ENCODE measurements at regions not wholly inside any gene's neighbourhood (a gene's known extent, or its start where the extent isn't known, plus 50 kb on each side); places are given as distances from the start of the nearest gene placed in this dataset.

GRCh38 chr17:13919818-13920217 lies 149.5 kb upstream of the COX10 start:
- H3K9me3 ChIP-seq (ENCODE audit: insufficient read depth, low read depth, low read length): no peaks in the 10 kb centered on the region
- DNase-seq: no peak
- no peak overlapping the region for H2AFZ ChIP-seq (ENCODE audit: insufficient read depth, low read length, poor library complexity)
- H4K8ac ChIP-seq (ENCODE audit: low read depth, low read length): no peak overlapping the region
- no peak overlapping the region for H2BK12ac ChIP-seq (ENCODE audit: low read length)
- H4K12ac ChIP-seq (ENCODE audit: low read depth, low read length): no peak overlapping the region
- no peak overlapping the region for H3K9ac ChIP-seq (ENCODE audit: low read length)
- no peaks in the 10 kb centered on the region for H3K79me2 ChIP-seq (ENCODE audit: control insufficient read depth, insufficient read depth, low read length, poor library complexity)
- no peaks in the 10 kb centered on the region for H3K27me3 ChIP-seq (ENCODE audit: insufficient read depth, low read length)
- H3K23ac ChIP-seq (ENCODE audit: low read length): no peak overlapping the region
- H3K79me1 ChIP-seq (ENCODE audit: low read length): no peaks in the 10 kb centered on the region
- no peaks in the 10 kb centered on the region for H3K36me3 ChIP-seq (ENCODE audit: control insufficient read depth in 1 of 2, insufficient read depth in 2 of 2, low read length in 2 of 2)
- H3K4me3 ChIP-seq (ENCODE audit: low read depth, low read length): no peak overlapping the region
- H3K4ac ChIP-seq (ENCODE audit: low read depth, low read length): no peak overlapping the region
- H3K18ac ChIP-seq (ENCODE audit: low read length): no peak overlapping the region
- no peak overlapping the region for H3K4me2 ChIP-seq (ENCODE audit: low read length)
- no peaks in the 10 kb centered on the region for H3K4me1 ChIP-seq (ENCODE audit: control insufficient read depth in 1 of 2, insufficient read depth in 2 of 2, low read length in 2 of 2)
- H2AK5ac ChIP-seq (ENCODE audit: low read length): no peak overlapping the region
- WGBS (ENCODE audit: extremely low coverage, insufficient coverage, insufficient read length): no CpG with 5 or more reads among the region's 6 CpGs
- H4K91ac ChIP-seq (ENCODE audit: low read depth, low read length): no peak overlapping the region
- no peak overlapping the region for H2BK5ac ChIP-seq (ENCODE audit: low read depth, low read length, poor library complexity)
- no peak overlapping the region for H3K27ac ChIP-seq (ENCODE audit: low read depth, low read length)
- H2BK120ac ChIP-seq (ENCODE audit: insufficient read depth, low read length, poor library complexity): no peak overlapping the region
- no peak overlapping the region for H3K14ac ChIP-seq (ENCODE audit: low read length)

GRCh38 chr17:13920413-13920812 lies 148.9 kb upstream of the COX10 start:
- H3K27ac ChIP-seq (ENCODE audit: low read depth, low read length): no peak overlapping the region
- no peak overlapping the region for H2BK120ac ChIP-seq (ENCODE audit: insufficient read depth, low read length, poor library complexity)
- H3K4me3 ChIP-seq (ENCODE audit: low read depth, low read length): no peak overlapping the region
- H2AK5ac ChIP-seq (ENCODE audit: low read length): no peak overlapping the region
- no peaks in the 10 kb centered on the region for H3K79me1 ChIP-seq (ENCODE audit: low read length)
- H3K4me1 ChIP-seq (ENCODE audit: control insufficient read depth in 1 of 2, insufficient read depth in 2 of 2, low read length in 2 of 2): no peaks in the 10 kb centered on the region
- H3K18ac ChIP-seq (ENCODE audit: low read length): no peak overlapping the region
- no peaks in the 10 kb centered on the region for H3K79me2 ChIP-seq (ENCODE audit: control insufficient read depth, insufficient read depth, low read length, poor library complexity)
- WGBS (ENCODE audit: extremely low coverage, insufficient coverage, insufficient read length): no CpG with 5 or more reads among the region's 3 CpGs
- no peak overlapping the region for H4K12ac ChIP-seq (ENCODE audit: low read depth, low read length)
- no peak overlapping the region for H4K8ac ChIP-seq (ENCODE audit: low read depth, low read length)
- no peak overlapping the region for H3K4ac ChIP-seq (ENCODE audit: low read depth, low read length)
- H3K9me3 ChIP-seq (ENCODE audit: insufficient read depth, low read depth, low read length): no peaks in the 10 kb centered on the region
- no peak overlapping the region for H3K23ac ChIP-seq (ENCODE audit: low read length)
- no peak for DNase-seq
- H3K9ac ChIP-seq (ENCODE audit: low read length): no peak overlapping the region
- H3K27me3 ChIP-seq (ENCODE audit: insufficient read depth, low read length): no peaks in the 10 kb centered on the region
- no peak overlapping the region for H2BK12ac ChIP-seq (ENCODE audit: low read length)
- H3K4me2 ChIP-seq (ENCODE audit: low read length): no peak overlapping the region
- H3K14ac ChIP-seq (ENCODE audit: low read length): no peak overlapping the region
- no peaks in the 10 kb centered on the region for H3K36me3 ChIP-seq (ENCODE audit: control insufficient read depth in 1 of 2, insufficient read depth in 2 of 2, low read length in 2 of 2)
- no peak overlapping the region for H2AFZ ChIP-seq (ENCODE audit: insufficient read depth, low read length, poor library complexity)
- H2BK5ac ChIP-seq (ENCODE audit: low read depth, low read length, poor library complexity): no peak overlapping the region
- H4K91ac ChIP-seq (ENCODE audit: low read depth, low read length): no peak overlapping the region

- no peak overlapping the region for H3K23ac ChIP-seq (ENCODE audit: low read length)
- H3K9me3 ChIP-seq (ENCODE audit: insufficient read depth, low read depth, low read length): no peaks in the 10 kb centered on the region
- no peak for DNase-seq
- H4K91ac ChIP-seq (ENCODE audit: low read depth, low read length): no peak overlapping the region
- H4K8ac ChIP-seq (ENCODE audit: low read depth, low read length): no peak overlapping the region
- WGBS (ENCODE audit: extremely low coverage, insufficient coverage, insufficient read length): no CpG with 5 or more reads among the region's 19 CpGs
- H3K4me1 ChIP-seq (ENCODE audit: control insufficient read depth in 1 of 2, insufficient read depth in 2 of 2, low read length in 2 of 2): no peaks in the 10 kb centered on the region
- no peaks in the 10 kb centered on the region for H3K36me3 ChIP-seq (ENCODE audit: control insufficient read depth in 1 of 2, insufficient read depth in 2 of 2, low read length in 2 of 2)
- H3K27me3 ChIP-seq (ENCODE audit: insufficient read depth, low read length): no peaks in the 10 kb centered on the region
- no peak overlapping the region for H3K4me2 ChIP-seq (ENCODE audit: low read length)
- no peak overlapping the region for H3K14ac ChIP-seq (ENCODE audit: low read length)
- H3K9ac ChIP-seq (ENCODE audit: low read length): no peak overlapping the region
- no peak overlapping the region for H3K18ac ChIP-seq (ENCODE audit: low read length)
- no peak overlapping the region for H2BK12ac ChIP-seq (ENCODE audit: low read length)
- peak overlapping the region; percentile 44 for H2AK5ac ChIP-seq (ENCODE audit: low read length)
- no peak overlapping the region for H3K4me3 ChIP-seq (ENCODE audit: low read depth, low read length)
- no peaks in the 10 kb centered on the region for H3K79me2 ChIP-seq (ENCODE audit: control insufficient read depth, insufficient read depth, low read length, poor library complexity)
- no peak overlapping the region for H3K27ac ChIP-seq (ENCODE audit: low read depth, low read length)
- H2BK5ac ChIP-seq (ENCODE audit: low read depth, low read length, poor library complexity): no peak overlapping the region
- H2BK120ac ChIP-seq (ENCODE audit: insufficient read depth, low read length, poor library complexity): no peak overlapping the region
- no peak overlapping the region for H2AFZ ChIP-seq (ENCODE audit: insufficient read depth, low read length, poor library complexity)
- H3K4ac ChIP-seq (ENCODE audit: low read depth, low read length): no peak overlapping the region
- no peak overlapping the region for H4K12ac ChIP-seq (ENCODE audit: low read depth, low read length)
- H3K79me1 ChIP-seq (ENCODE audit: low read length): no peaks in the 10 kb centered on the region
Measured at GRCh38 chr17:13921841-13922776, 147.2 kb upstream of the COX10 start.

GRCh38 chr17:13922885-13923284 lies 146.4 kb upstream of the COX10 start:
- Histone ChIP-seq H3K4ac (ENCODE audit: low read depth, low read length) (no peak overlapping the region), H4K8ac (ENCODE audit: low read depth, low read length) (no peak overlapping the region), H3K36me3 (ENCODE audit: control insufficient read depth in 1 of 2, insufficient read depth in 2 of 2, low read length in 2 of 2) (no peaks in the 10 kb centered on the region), H3K27ac (ENCODE audit: low read depth, low read length) (no peak overlapping the region), H3K9ac (ENCODE audit: low read length) (no peak overlapping the region), H3K4me1 (ENCODE audit: control insufficient read depth in 1 of 2, insufficient read depth in 2 of 2, low read length in 2 of 2) (no peaks in the 10 kb centered on the region), H2BK120ac (ENCODE audit: insufficient read depth, low read length, poor library complexity) (no peak overlapping the region), H4K91ac (ENCODE audit: low read depth, low read length) (no peak overlapping the region), H2BK12ac (ENCODE audit: low read length) (no peak overlapping the region), H3K27me3 (ENCODE audit: insufficient read depth, low read length) (no peaks in the 10 kb centered on the region), H3K9me3 (ENCODE audit: insufficient read depth, low read depth, low read length) (no peaks in the 10 kb centered on the region), H3K18ac (ENCODE audit: low read length) (no peak overlapping the region), H3K23ac (ENCODE audit: low read length) (no peak overlapping the region), H3K79me2 (ENCODE audit: control insufficient read depth, insufficient read depth, low read length, poor library complexity) (no peaks in the 10 kb centered on the region), H3K4me2 (ENCODE audit: low read length) (no peak overlapping the region), H3K14ac (ENCODE audit: low read length) (no peak overlapping the region), H2AK5ac (ENCODE audit: low read length) (no peak overlapping the region), H2BK5ac (ENCODE audit: low read depth, low read length, poor library complexity) (no peak overlapping the region), H3K4me3 (ENCODE audit: low read depth, low read length) (no peak overlapping the region), H2AFZ (ENCODE audit: insufficient read depth, low read length, poor library complexity) (no peak overlapping the region), H3K79me1 (ENCODE audit: low read length) (no peaks in the 10 kb centered on the region), H4K12ac (ENCODE audit: low read depth, low read length) (no peak overlapping the region)
- no CpG with 5 or more reads among the region's 5 CpGs for WGBS (ENCODE audit: extremely low coverage, insufficient coverage, insufficient read length)
- DNase-seq: no peak

Data from trophoblast cell (in vitro differentiated cells and primary cell).